GM18505 (cell line): ENCODE measurements at regions not wholly inside any gene's neighbourhood (a gene's known extent, or its start where the extent isn't known, plus 50 kb on each side); places are given as distances from the start of the nearest gene placed in this dataset.

Experiments used
- ATAC-seq: cut with Tn5 transposase; IDR thresholded peaks from one replicate; pipeline ENCODE4 v1.9.1; 2021; ENCODE audit not compliant: unreplicated experiment
- POLR2A ChIP-seq: IDR thresholded peaks from 4 replicates; pipeline ENCODE4 v1.6.1; 2011; ENCODE audit warnings: borderline replicate concordance; ENCODE audit not compliant: insufficient read depth, insufficient read length; ENCODE audit errors: extremely low read depth

GRCh38 chr2:228665232-228665631 lies 483.7 kb upstream of the SPHKAP start:
- ATAC-seq = no peak
- TF ChIP-seq POLR2A = no peak

- no peak for ATAC-seq
- TF ChIP-seq POLR2A = no peak
These were observed 477.5 kb upstream of the SPHKAP start for GRCh38 chr2:228658998-228659397.

DNA sequence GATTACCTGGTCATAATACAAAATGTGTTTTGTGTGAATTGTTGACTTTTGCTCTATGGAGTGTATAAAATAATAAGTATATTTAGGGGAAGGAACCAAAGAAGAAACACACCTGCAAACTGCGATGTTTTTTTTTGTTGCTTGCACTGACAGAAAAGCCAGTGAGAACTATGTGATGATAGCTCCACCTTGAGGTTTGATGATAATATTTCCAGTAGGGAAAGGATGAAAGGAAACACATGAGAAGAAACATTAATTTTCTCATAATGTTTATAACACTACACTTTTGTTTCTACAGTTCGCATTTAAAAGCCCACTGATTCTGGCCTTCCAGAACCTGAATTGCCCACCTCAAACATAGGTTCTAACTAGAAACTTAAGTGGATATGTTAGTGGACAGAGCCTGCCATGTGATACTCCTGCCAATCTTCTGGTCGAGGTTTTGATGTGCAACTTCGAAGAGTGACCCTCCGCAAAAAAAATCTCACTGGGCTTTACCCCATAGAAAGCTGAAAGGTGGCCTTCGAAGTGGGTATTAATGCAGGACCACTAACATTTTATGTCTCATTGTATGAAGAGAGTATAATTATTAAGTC lies 476.4 kb upstream of the SPHKAP start:
- no peak for TF ChIP-seq POLR2A
- no peak for ATAC-seq

- ATAC-seq = no peak
- TF ChIP-seq POLR2A = no peak
These were observed 473.8 kb upstream of the SPHKAP start for GRCh38 chr2:228655331-228655730.

GRCh38 chr2:228654707-228655106 lies 473.2 kb upstream of the SPHKAP start:
- no peak for ATAC-seq
- TF ChIP-seq POLR2A = no peak

DNA sequence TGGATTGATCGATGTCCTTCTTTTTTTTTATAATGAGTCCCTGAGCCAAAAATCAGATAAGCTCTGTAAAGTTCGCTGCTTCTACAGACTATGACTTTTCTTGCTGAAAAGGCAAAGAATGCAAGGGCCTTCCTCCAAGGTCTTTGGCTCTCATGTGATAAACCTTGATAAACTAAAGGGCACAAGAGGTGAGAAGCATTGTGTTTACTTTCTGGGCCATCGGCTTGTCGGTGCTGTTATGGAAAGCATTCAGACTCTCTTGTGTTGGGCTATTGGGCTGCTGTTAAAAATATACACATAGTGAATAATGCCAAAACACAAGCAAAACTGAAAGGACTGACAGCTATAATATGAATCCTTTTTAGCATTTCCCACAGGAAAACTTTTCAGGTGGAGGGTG lies 472.4 kb upstream of the SPHKAP start:
- no peak for TF ChIP-seq POLR2A
- ATAC-seq = no peak

- no peak for ATAC-seq
- no peak for TF ChIP-seq POLR2A
These were observed 470.9 kb upstream of the SPHKAP start for GRCh38 chr2:228652366-228652765.

- ATAC-seq = no peak
- no peak for TF ChIP-seq POLR2A
These were observed 468.4 kb upstream of the SPHKAP start for GRCh38 chr2:228649876-228650275.

DNA sequence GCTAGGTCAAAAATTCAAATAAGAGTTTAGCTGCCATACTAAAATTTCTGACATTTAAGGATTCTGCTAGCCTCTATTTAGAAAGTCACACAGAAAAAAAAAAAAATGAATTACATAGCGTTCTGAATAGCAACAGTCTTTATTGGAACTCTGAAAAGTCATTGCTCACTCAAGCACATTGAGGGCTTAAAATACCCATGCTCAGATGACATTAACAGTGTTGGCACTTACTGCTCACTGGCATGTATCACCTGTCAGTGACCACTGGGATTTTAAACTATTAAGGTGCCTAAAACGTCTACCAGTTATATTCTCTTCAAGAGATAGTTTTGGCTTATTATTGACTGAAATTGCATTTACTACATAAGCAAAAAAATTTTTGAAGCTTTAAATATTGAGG lies 468.0 kb upstream of the SPHKAP start:
- ATAC-seq = no peak
- TF ChIP-seq POLR2A = no peak

DNA sequence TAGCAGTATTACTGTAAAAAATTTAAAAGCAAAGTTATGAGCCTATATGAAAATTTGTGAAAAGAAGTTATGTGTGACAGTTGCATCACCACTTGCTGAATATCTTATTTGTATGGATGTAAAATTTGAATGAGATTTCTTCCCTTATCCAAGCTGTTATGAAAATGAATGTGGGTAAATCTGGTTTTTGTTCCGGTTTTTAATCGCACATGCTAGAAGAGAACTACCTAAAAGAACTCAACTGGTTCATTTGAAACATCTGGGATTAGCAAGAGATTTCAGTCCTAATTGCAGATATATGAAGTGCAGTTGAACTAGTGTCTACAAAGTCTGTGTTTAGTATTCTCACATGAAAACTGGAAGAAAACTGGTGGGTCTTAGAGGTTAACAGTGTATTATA lies 467.1 kb upstream of the SPHKAP start:
- ATAC-seq = no peak
- no peak for TF ChIP-seq POLR2A

GRCh38 chr2:228646061-228646460 lies 464.6 kb upstream of the SPHKAP start:
- no peak for TF ChIP-seq POLR2A
- ATAC-seq = no peak

- no peak for TF ChIP-seq POLR2A
- no peak for ATAC-seq
These were observed 462.7 kb upstream of the SPHKAP start for GRCh38 chr2:228644199-228644598.

- no peak for TF ChIP-seq POLR2A
- ATAC-seq = no peak
These were observed 461.4 kb upstream of the SPHKAP start for GRCh38 chr2:228642861-228643260.

DNA sequence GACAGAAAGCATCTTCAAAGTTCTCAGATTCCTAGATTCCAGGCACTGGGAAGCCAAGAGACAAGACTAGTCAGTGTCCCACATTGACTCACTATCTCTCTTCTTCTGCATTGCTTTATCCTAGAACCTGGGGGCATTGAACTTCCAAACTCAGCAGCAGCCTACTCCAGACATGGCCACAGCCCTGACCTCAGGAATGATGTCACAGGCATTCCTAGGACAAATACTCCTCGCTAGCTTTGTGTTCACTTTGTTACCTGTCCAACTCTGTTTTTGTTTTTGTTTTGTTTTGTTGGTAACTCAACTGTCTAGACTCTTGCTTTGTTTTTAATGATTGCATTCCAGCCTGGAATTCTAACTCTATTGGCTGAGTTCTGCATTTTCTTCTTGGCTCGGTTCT lies 449.3 kb upstream of the SPHKAP start:
- TF ChIP-seq POLR2A = no peak
- ATAC-seq = no peak

GRCh38 chr2:228629251-228629650 lies 447.8 kb upstream of the SPHKAP start:
- no peak for ATAC-seq

More at GRCh38 chr2:228629251-228629650, 447.8 kb upstream of the SPHKAP start:
- no peak for TF ChIP-seq POLR2A
